ENCODE measurements at regions not wholly inside any gene's neighbourhood (a gene's known extent, or its start where the extent isn't known, plus 50 kb on each side); places are given as distances from the start of the nearest gene placed in this dataset.

- TF ChIP-seq CTCF (IDR thresholded peaks at IDR 0.05; ENCODE audit: low read length) (no peak), EZH2 (IDR thresholded peaks at IDR 0.05; ENCODE audit: borderline replicate concordance, low read length) (no peak)
Measured at GRCh38 chr3:68070186-68070585, 415.8 kb upstream of the SUCLG2 start.

All from OCI-LY1 (cell line).